ENCODE measurements at regions not wholly inside any gene's neighbourhood (a gene's known extent, or its start where the extent isn't known, plus 50 kb on each side); places are given as distances from the start of the nearest gene placed in this dataset.

GRCh38 chr18:46324087-46324955 lies 220.1 kb downstream of the HAUS1 start (continued):
- no peak for TF ChIP-seq ZBTB6 (tag by site-specific recombination; IDR thresholded peaks at IDR 0.05)
- no peak for TF ChIP-seq ZNF274 (IDR thresholded peaks at IDR 0.05; ENCODE audit: low read length)
- no peak for TF ChIP-seq ZNF274 (tag by site-specific recombination; IDR thresholded peaks at IDR 0.05; ENCODE audit: borderline replicate concordance)
- TF ChIP-seq ZNF48 (tag by site-specific recombination; IDR thresholded peaks at IDR 0.05), result no peak
- peak; percentile 77; the same call in 1 of the 2 replicates for TF ChIP-seq ELK4 (IDR thresholded peaks at IDR 0.05; ENCODE audit: borderline replicate concordance, low read depth, low read length)
- no peak for TF ChIP-seq OVOL3 (tag by site-specific recombination; IDR thresholded peaks at IDR 0.05)
- peak; percentile 74 for TF ChIP-seq ZNF341 (tag by site-specific recombination; IDR thresholded peaks at IDR 0.05; ENCODE audit: low read depth)
- no peak for TF ChIP-seq ZNF140 (tag by site-specific recombination; IDR thresholded peaks at IDR 0.05)
- no peak for TF ChIP-seq KLF9 (tag by site-specific recombination; IDR thresholded peaks at IDR 0.05; ENCODE audit: low read depth)
- no peak for TF ChIP-seq ZNF302 (tag by site-specific recombination; IDR thresholded peaks at IDR 0.05; ENCODE audit: low read depth)
- TF ChIP-seq PRDM1 (tag by site-specific recombination; IDR thresholded peaks at IDR 0.05), result 0 out of 2 replicates have a peak, but pooled peaks have one; percentile 39
- no peak for TF ChIP-seq ZNF629 (tag by site-specific recombination; IDR thresholded peaks at IDR 0.05)
- TF ChIP-seq ZNF114 (tag by site-specific recombination; IDR thresholded peaks at IDR 0.05), result no peak
- TF ChIP-seq ZNF692 (tag by site-specific recombination; IDR thresholded peaks at IDR 0.05), result 0 out of 2 replicates have a peak, but pooled peaks have one; percentile 15
- TF ChIP-seq YY2 (tag by site-specific recombination; IDR thresholded peaks at IDR 0.05), result peak; percentile 77
- TF ChIP-seq ZNF335 (tag by site-specific recombination; conservative IDR thresholded peaks at IDR 0.05), result peak; percentile 47; the same call in 1 of the 2 replicates
- TF ChIP-seq ZNF112 (tag by site-specific recombination; IDR thresholded peaks at IDR 0.05), result no peak
- no peak for TF ChIP-seq ZSCAN4 (tag by site-specific recombination; IDR thresholded peaks at IDR 0.05)
- no peak for TF ChIP-seq ZNF558 (tag by site-specific recombination; IDR thresholded peaks at IDR 0.05)
- TF ChIP-seq ZEB2 (tag by site-specific recombination; IDR thresholded peaks at IDR 0.05), result no peak
- TF ChIP-seq ZSCAN16 (tag by site-specific recombination; IDR thresholded peaks at IDR 0.05), result no peak
- TF ChIP-seq PRDM4 (tag by site-specific recombination; IDR thresholded peaks at IDR 0.05), result no peak
- no peak for TF ChIP-seq ZNF24 (tag by site-specific recombination; IDR thresholded peaks at IDR 0.05)
- no peak for TF ChIP-seq ZNF26 (tag by site-specific recombination; IDR thresholded peaks at IDR 0.05)
